ENCODE measurements at regions not wholly inside any gene's neighbourhood (a gene's known extent, or its start where the extent isn't known, plus 50 kb on each side); places are given as distances from the start of the nearest gene placed in this dataset.

DNA sequence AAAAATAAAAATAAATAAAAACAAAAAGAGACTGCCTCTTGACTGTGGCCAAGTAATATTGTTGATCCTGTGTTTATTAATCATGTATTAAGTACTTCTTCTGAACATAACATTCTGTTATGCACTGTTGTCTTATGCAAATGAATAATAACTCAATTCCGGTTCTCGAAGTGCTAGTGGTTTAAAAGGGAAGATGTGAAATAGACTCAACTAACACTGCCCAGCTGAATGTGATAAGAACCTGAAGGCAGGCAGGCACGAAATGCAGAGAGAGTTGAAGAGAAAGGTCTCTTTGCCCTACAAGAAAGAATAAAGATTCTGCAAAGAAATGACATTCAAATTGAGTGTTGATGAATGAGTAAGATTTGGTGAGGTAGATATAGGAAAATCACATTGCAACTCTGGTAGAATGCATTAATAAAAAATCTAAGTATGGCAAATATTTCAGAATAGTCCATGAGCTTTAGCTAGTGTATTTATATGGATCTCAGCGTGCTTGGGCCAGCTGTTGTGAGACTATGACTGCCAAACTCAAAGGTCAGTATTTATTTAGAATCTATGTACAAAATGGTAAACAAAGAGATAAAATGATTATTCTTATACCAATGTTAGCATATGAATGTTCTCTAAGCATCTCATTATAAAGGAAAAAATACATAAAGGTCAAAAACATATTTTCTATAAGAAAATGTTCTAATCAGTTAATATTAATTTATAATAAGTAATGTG is 352.3 kb upstream of the CDH7 start:
- TF ChIP-seq ESRRG (CRISPR knock-in tag; IDR thresholded peaks at IDR 0.05) (no peak), SNAI2 (CRISPR knock-in tag; IDR thresholded peaks at IDR 0.05) (no peak), BACH2 (CRISPR knock-in tag; IDR thresholded peaks at IDR 0.05; ENCODE audit: borderline replicate concordance) (no peak), TCF4 (CRISPR knock-in tag; IDR thresholded peaks at IDR 0.05; ENCODE audit: borderline replicate concordance) (no peak), RARB (CRISPR knock-in tag; IDR thresholded peaks at IDR 0.05) (no peak), ZNF8 (CRISPR knock-in tag; IDR thresholded peaks at IDR 0.05) (no peak), ZNF565 (CRISPR knock-in tag; conservative IDR thresholded peaks at IDR 0.05; ENCODE audit: low read depth) (no peak)
- TF ChIP-seq, protein P1, sequence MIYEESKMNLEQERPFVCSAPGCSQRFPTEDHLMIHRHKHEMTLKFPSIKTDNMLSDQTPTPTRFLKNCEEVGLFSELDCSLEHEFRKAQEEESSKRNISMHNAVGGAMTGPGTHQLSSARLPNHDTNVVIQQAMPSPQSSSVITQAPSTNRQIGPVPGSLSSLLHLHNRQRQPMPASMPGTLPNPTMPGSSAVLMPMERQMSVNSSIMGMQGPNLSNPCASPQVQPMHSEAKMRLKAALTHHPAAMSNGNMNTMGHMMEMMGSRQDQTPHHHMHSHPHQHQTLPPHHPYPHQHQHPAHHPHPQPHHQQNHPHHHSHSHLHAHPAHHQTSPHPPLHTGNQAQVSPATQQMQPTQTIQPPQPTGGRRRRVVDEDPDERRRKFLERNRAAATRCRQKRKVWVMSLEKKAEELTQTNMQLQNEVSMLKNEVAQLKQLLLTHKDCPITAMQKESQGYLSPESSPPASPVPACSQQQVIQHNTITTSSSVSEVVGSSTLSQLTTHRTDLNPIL (CRISPR knock-in tag; IDR thresholded peaks at IDR 0.05; ENCODE audit: low read depth) = no peak
